WI38 (cell line): ENCODE measurements at regions not wholly inside any gene's neighbourhood (a gene's known extent, or its start where the extent isn't known, plus 50 kb on each side); places are given as distances from the start of the nearest gene placed in this dataset.
A peak's percentile ranks its signal among the peaks of the same experiment; 100 is the strongest.

Source experiments
- H3K4me3 ChIP-seq: 2 replicates; pipeline ENCODE4 v1.5.1; 2011; ENCODE audit warnings: low read depth, mild to moderate bottlenecking, control low read depth, low read length
- CTCF ChIP-seq: IDR thresholded peaks from 2 replicates; pipeline ENCODE4 v1.5.1; 2012; ENCODE audit warnings: low read depth, mild to moderate bottlenecking, control low read depth, low read length

GRCh38 chr4:60794372-60794771 is 405.8 kb upstream of the ADGRL3 start:
- H3K4me3 ChIP-seq: no peak overlapping the region
- TF ChIP-seq CTCF: no peak

- H3K4me3 ChIP-seq: no peak overlapping the region
- no peak for TF ChIP-seq CTCF
These were observed 400.9 kb upstream of the ADGRL3 start for GRCh38 chr4:60799214-60799613.

GRCh38 chr4:60800701-60801100 is 399.4 kb upstream of the ADGRL3 start:
- no peak for TF ChIP-seq CTCF
- H3K4me3 ChIP-seq: no peak overlapping the region

- TF ChIP-seq CTCF: peak; percentile 35; the same call in 1 of the 2 replicates
- H3K4me3 ChIP-seq: no peak overlapping the region
These were observed 394.4 kb upstream of the ADGRL3 start for GRCh38 chr4:60805500-60806313.

- TF ChIP-seq CTCF: no peak
- no peak overlapping the region for H3K4me3 ChIP-seq
These were observed 391.2 kb upstream of the ADGRL3 start for GRCh38 chr4:60808726-60809485.

GRCh38 chr4:60809486-60809800 is 390.7 kb upstream of the ADGRL3 start:
- no peak for TF ChIP-seq CTCF
- no peak overlapping the region for H3K4me3 ChIP-seq

GRCh38 chr4:60812811-60813210 is 387.3 kb upstream of the ADGRL3 start:
- TF ChIP-seq CTCF: no peak
- no peak overlapping the region for H3K4me3 ChIP-seq
